GM21526 (cell line): ENCODE measurements at regions not wholly inside any gene's neighbourhood (a gene's known extent, or its start where the extent isn't known, plus 50 kb on each side); places are given as distances from the start of the nearest gene placed in this dataset.

Source experiments
- ATAC-seq: cut with Tn5 transposase; IDR thresholded peaks from one replicate; pipeline ENCODE4 v1.9.1; 2021; ENCODE audit warnings: moderate library complexity; ENCODE audit not compliant: unreplicated experiment, low FRiP score

DNA sequence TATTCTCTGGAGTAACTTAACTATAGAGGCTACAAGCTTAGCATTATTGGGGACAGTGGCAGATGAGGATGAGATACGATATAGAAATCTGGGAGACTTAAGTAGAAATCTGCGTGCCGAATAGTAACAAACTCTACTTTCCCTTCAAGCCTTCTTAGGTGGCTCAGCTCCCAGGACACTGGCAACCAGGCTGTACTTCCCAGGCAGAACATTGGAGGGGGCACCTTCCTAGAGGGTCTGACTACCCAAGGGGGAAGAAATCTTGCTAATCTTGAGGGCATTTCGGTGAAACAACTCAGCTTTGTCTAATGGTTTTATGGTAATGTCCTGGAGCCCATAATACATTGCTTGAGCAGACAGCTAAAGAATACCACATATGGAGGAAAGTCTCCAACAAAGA, 126.2 kb upstream of the DTNA start:
- no peak for ATAC-seq

- ATAC-seq: no peak
These were observed 119.6 kb upstream of the DTNA start for GRCh38 chr18:34590503-34590902.

- no peak for ATAC-seq
These were observed 118.1 kb upstream of the DTNA start for GRCh38 chr18:34591920-34592444.

- ATAC-seq: no peak
These were observed 117.6 kb upstream of the DTNA start for GRCh38 chr18:34592481-34592880.

GRCh38 chr18:34592961-34593382, 117.1 kb upstream of the DTNA start:
- ATAC-seq: no peak

GRCh38 chr18:34594266-34594665, 115.8 kb upstream of the DTNA start:
- ATAC-seq: no peak

- ATAC-seq: no peak
These were observed 114.4 kb upstream of the DTNA start for GRCh38 chr18:34595690-34596089.

- no peak for ATAC-seq
These were observed 111.9 kb upstream of the DTNA start for GRCh38 chr18:34598120-34598635.

DNA sequence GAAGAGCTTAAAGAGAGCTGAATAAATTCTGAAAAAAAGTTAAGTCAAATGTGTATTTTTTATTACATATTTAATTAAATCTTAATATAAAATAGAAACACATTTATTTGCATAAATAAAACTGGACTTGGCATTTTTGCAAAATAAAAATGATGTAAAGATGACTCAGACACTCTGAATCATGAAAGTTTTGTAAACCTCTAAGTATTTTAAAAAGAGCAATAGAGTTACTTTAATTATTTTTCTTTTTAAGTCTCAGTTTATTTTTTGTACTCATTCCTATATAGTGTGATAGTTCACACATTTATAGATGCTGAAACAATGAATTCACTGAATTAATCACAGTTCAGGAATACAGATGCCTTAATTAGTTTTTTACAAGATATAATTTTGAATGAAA, 109.9 kb upstream of the DTNA start:
- no peak for ATAC-seq

DNA sequence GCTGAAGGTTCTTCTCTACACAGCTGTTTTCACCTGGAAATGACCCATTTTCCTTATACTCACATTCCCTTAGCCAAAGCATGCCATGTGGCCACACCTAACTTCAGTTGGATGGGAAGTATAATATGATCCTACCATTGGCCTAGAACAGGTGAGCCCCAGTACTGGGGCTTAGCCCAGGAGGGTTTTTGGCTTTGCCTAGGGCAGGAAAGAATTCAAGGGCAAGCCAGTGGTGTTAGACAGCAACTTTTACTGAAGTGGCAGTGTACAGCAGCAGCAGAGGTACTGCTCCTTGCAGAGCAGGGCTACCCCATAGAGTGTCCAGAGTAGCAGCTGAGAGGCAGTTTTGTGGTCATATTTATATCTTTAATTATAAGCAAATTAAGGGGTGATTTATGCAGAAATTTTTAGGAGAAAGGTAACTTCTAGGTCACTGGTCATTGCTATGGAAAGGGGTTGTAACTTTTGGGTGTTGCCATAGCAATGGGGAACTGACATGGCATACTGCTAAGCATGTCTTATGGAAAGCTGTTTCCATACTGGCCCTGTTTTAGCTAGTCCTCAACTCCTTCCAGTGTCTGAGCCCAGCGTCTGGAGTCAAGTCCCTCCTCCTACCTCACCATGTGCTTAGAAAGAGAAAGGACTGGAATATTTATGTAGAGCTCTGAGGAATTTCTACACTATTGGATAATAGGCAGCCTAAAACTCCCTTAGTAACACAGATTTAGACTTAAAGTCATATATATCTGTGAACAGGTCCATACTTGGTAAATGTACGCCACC, 109.0 kb upstream of the DTNA start:
- ATAC-seq: no peak

DNA sequence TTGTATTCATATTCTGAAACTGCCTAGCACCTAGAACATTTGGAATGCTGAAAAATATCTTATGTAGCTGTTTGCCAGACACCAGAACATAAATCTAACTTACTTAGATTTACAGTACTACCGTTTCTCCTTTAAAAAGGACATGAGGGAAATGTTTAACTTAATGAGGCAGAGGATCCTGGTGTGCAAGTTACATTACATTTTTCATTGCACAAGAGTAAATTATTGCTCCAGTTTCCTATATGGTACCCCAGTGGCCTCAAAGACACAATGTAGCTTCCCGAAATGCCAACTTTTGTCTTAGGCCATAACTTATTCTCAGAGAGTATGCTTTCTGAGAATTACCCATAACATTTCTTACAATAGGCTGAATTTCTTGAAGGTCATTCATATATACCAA, 105.5 kb upstream of the DTNA start:
- ATAC-seq: no peak

DNA sequence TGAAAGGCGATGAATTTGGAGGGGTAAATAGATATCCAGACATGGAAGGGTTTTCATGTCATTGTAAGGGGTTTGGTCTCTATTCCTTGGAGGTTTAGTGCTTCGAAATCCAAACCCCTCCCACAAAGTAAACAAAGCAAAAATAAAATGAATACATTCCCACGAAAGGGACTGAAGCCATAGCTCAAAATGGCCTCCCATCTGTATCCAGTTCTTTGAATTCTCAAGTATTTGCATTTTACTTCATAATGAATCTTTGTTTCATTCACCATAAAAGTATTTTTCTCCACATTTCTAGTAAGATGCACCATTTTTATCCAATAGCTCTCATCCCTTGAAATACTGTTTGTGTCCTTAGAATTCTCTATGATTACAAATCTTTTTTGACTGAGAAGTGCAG, 103.2 kb upstream of the DTNA start:
- no peak for ATAC-seq

DNA sequence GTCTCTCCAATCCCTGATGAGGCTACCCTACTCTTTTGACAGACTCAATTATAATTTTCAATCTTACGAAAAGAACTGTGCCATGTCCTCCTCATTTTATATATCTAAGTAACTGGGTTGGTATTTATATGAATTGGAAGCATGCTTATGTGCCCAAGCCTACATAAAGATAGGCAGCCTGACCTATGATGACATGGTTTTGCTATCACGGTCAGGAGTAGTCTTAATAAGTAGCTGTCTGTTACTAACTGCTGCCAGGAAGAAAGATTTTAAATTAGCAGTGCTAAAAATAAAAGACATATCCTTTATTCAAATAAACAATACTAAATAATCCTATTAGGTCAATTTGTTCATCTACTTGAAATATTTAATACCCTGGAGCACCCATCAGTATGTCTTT, 102.0 kb upstream of the DTNA start:
- ATAC-seq: no peak

DNA sequence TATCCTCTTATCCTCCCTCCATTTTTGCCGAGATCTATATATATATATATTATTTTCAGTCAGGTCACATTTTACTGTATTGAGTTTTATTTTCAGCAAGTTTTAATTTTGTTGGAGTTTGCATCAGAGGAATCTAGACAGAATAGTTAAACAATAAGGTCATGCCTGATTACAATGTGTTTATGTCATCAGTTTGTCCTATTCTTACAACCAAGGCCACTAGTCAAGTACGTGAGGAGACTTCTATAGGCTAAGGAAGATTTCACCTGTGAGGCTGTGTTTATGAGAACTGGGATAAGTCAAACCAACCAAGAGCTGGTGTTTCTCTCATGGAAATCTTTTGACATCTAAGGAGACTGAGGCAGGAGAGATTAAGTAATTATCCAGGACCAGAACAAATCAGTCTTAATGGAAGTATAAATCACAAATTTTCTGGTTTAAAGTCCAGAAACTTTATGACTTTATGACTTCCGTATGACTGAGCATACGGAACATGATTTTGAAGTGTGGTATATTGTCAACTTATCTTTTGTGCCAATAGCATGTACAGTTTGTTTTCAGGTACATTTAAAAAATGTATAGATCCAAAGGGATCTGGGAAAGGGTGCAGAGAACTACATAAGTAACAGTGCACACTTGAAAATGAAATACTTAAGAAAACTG, 100.0 kb upstream of the DTNA start:
- no peak for ATAC-seq

- ATAC-seq: no peak
These were observed 98.2 kb upstream of the DTNA start for GRCh38 chr18:34611904-34612303.

DNA sequence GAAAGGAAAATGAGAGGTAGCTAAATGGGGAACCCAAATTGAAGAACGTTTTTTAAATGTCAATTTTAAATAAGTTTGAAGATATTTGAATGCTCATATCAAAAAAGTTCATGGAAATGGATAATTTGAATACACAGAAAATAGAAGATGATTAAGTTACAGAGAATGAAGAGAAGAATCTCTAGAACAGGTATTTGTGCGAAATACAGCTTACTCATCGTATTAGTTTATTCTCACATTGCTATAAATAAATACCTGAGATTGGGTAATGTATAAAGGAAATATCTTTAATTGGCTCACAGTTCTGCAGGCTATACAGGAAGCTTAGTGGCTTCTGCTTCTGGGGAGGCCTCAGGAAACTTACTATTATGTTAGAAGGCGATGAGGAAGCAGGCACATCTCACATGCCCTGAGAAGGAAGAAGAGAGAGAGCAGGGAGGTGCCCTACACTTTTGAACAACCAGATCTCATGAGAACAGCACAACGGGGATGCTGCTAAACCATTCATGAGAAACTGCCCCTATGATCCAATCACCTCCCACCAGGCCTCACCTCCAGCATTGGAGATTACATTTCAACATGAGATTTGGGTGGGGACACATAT, 89.7 kb upstream of the DTNA start:
- ATAC-seq: no peak

- ATAC-seq: no peak
These were observed 86.5 kb upstream of the DTNA start for GRCh38 chr18:34623557-34623956.

DNA sequence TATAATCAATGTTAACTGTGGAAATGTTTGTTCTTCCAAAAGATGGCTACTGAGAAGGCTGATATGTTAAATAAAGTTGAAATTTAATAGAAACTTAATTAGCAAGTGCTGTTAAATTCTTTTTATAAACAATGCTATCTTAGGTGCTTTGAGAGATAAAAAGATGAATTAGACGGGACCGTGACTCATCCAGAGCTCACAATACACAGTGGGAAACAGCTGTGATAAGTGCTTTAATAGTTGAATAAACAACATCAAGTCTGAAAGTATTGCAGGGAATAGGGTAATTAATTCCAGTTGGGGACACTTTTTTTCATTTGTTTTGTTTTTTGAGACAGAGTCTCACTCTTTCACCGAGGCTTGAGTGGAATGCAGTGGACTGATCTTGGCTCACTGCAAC, 85.5 kb upstream of the DTNA start:
- no peak for ATAC-seq

DNA sequence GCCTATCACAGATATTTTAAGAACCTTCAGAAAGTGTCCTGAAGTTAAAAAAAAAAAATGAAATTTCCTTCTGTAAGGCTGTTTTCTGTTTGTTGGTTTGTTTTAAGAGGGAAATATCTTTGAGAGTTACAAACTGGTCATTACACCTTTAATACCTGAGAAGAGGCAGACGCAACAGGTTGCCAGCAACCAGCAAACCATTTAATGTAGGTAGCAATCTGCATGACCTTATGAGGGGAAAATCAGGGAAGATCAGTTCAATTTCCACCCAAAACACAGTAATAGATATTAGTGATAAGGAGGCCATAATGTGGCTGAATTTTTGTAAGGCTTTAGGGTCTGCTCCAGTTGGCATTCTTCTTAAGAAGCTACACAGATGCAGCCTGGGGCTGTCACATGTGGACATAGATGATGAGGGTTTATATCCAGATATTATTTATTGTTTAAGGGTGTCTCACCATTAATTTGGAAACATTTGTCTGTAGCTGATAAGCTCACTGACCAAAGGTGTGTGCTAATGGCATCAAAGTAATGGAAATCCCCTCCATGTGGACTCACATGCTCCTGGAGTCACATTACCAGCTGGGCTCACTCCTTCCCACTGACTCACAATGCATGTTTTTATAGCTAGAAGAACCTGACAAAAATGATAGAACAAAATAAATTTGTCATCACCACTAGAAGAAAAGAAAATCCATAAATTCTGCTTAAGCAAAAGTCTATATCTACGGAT, 83.5 kb upstream of the DTNA start:
- no peak for ATAC-seq

GRCh38 chr18:34627137-34627920, 82.8 kb upstream of the DTNA start:
- ATAC-seq: no peak
